ENCODE measurements at regions not wholly inside any gene's neighbourhood (a gene's known extent, or its start where the extent isn't known, plus 50 kb on each side); places are given as distances from the start of the nearest gene placed in this dataset.

GRCh38 chr16:76214856-76215255, 62.3 kb upstream of the CNTNAP4 start:
- TF ChIP-seq CTCF (conservative IDR thresholded peaks at IDR 0.05; ENCODE audit: low read length): no peak
- no peak for TF ChIP-seq EZH2phosphoT487 (IDR thresholded peaks at IDR 0.05; ENCODE audit: borderline replicate concordance, low read depth, low read length)
